IPS DF 19.7 (cell line): ENCODE measurements at regions not wholly inside any gene's neighbourhood (a gene's known extent, or its start where the extent isn't known, plus 50 kb on each side); places are given as distances from the start of the nearest gene placed in this dataset.

Experiments
- DNase-seq: peaks from one replicate; pipeline ENCODE4 v3.0.0-alpha.2; 2013; ENCODE audit warnings: low read depth, low spot score

DNA sequence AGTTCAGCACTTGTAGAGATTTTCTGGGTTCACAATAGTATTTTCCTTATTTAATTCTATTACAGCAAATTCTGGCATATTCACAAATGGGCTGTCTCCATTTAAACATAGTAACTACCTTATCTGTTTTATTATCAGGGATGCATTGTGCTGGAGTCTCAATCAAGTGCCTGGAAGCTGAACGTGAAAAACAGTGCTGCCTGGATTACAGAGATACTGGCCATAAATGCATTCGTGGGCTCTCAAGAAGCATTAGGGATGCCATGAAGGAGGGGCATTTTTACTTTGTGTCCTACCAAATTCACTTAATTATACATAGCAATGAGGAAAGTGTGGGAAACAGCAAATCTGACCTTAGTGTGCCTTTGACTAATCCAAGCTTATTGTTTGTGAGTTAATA lies 184.6 kb downstream of the ABCC12 start:
- no peak for DNase-seq

DNA sequence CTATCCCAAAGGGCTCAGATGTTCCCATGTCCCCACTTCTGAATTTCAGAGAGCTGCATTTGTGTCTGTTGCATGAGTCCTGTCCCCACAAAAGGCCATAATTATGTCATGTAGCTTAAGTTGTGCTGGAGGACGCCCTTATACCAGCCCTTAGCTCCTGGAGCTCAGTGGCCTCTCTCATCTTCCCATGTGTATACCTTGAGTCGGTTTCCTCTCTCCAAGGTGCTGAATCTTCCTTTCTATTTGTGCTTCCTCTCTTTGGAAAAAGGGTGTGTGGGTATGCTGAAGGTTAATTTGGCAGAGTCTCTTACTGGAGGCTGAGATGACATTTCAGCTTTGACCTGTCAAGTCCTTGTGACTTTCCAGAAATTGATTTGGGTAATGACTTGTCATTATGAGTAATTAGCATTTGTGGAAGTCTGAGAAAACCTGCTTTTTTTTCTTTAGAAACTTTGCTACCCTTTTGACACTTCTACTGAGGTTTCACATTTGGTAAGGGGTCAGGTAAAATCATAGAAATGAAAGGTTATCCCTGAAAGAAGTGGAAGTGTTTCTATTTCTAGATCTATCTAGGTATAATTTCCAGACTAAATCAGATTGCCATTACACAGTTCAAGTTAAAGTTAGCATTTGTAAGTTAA lies 185.4 kb downstream of the ABCC12 start:
- DNase-seq: peak; percentile 12

DNA sequence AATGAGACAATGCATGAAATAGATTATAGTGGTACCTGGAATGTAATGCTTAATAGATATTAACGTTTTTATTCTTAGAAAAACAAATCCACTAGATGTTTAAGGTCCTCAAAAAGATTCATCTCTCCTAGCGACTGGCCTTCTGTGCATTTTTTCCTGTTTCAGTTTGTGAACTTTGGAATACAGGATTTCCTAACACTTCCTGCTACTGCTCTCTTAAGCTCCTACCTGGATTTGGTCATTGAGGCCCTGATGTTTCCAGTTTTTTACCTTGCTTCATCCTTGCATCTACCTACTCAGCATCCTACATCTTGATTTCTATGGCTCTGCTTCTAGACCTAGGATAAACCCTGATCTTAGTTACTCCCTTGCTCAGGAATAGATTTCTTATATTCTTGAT lies 188.4 kb downstream of the ABCC12 start:
- no peak for DNase-seq

DNA sequence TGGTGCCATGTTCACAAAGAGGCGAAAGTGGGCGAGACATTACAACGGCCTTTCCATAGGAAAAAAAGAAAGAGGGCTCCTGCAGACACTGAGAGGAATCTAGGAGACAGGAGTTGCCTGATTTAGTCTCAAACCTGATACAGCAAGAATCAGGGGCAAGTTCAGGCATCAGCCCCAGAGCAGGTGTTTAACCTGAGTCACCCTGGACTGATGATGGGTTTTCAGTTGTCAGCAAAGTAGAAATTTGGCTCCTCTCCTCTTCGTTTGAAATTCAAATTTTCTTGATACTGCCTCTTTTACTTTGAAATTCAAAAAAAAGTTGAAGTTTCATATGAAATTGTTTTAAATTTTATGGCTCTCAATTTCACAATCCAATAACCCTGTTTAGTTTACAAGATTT lies 189.5 kb downstream of the ABCC12 start:
- no peak for DNase-seq

GRCh38 chr16:47965439-47965838 lies 190.4 kb downstream of the ABCC12 start:
- DNase-seq: peak; percentile 83

GRCh38 chr16:47958726-47959125 lies 197.1 kb downstream of the ABCC12 start:
- no peak for DNase-seq

- DNase-seq: no peak
Observed at GRCh38 chr16:47956916-47957315, 198.9 kb downstream of the ABCC12 start.

DNA sequence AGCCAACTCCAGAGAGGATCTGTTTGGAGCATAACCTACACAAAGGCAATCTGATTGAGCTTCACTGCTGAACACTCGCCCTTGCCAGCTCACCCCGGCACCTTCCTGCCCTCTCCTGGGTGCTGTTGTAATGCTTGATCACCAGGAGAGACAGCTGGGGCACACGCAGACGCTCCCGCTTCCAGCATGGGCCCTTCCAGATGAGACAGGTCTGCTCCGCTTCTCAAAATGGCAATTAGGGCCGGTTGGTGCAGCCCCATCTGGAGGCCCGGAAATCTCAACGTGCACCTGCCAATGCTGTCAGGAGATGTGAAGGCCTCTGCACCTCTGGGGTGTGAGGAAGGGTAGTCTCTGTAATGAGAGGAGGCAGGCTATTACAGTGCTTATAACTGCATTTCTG lies 206.1 kb downstream of the ABCC12 start:
- DNase-seq: no peak

GRCh38 chr16:47949276-47949675 lies 206.5 kb downstream of the ABCC12 start:
- no peak for DNase-seq

DNA sequence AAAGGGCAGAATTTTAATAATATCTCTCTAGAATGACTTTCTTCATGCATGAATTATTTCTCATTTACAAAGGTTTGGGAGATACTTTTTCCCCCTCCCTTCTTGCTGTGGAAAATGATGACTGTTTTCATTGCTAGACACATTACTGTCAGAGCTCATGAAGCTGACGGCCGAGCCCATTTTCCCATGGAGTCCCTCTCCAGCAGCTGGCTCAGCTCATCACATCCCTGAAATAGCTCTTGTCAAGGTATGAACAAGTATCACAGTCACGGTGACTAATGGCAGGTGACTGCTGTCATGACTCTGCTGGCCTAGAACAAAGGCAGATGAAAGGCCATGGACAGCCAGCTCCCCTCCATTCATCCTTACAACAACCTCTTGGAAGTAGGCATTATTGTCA lies 208.1 kb downstream of the ABCC12 start:
- DNase-seq: no peak

GRCh38 chr16:47946092-47946491 lies 209.7 kb downstream of the ABCC12 start:
- DNase-seq: no peak

DNA sequence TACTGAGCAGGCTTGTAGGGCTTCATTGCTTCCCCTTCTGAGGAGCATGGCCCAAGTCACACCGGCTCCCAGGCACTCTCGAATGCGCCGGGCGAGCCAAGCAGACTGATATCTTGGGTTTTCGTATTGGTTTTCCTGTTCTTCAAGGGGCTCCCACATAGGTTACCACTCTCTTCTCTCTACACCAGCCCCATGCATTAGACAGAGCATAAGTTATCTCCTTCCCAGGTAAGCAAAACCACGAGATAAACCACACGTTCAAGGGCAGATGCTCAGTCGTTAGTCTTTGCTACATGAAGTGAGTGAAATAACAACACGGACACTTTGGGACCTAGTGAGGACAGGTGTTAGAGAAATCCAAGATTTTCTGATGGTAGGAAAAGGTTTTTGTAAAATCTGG lies 211.2 kb downstream of the ABCC12 start:
- no peak for DNase-seq

DNA sequence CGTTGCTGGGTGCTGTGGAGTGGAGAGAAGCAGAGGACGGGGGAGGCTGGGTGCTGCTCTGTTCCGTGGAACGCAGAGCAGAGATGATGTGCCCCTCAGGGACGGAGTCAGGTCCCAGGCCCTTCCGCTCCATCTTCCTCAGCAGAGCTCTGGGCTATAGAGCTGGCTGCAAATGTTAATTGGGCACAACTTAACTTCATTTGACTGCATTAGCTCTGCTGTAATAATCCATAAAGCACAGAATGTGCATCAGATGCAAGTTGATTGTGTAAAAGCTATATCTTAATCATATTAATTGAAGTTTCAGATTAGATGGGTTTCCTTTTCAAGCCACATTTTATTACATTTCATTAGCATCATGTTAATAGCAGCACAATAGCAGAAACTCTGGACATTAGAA lies 212.6 kb downstream of the ABCC12 start:
- DNase-seq: no peak

DNA sequence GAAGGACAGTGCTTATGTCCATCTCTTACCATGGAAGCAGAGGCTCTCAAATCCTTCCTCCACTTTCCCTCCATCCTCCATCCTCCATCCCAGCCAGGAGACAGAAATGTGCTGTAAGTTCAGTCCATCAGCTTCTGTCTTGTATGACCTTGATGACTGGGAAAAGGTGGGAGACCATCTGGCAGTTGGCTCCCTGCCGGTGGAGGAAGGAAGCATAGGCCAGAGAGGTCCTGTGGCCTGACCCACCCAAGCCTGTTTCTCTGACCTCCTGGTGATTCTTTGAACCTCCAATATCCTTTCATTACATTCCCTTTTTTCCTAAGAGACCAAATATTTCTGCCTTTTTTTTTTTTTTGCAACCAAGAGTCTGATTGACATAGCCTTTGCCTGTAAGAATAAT lies 215.3 kb downstream of the ABCC12 start:
- DNase-seq: no peak

GRCh38 chr16:47939680-47940079 lies 216.1 kb downstream of the ABCC12 start:
- no peak for DNase-seq

DNA sequence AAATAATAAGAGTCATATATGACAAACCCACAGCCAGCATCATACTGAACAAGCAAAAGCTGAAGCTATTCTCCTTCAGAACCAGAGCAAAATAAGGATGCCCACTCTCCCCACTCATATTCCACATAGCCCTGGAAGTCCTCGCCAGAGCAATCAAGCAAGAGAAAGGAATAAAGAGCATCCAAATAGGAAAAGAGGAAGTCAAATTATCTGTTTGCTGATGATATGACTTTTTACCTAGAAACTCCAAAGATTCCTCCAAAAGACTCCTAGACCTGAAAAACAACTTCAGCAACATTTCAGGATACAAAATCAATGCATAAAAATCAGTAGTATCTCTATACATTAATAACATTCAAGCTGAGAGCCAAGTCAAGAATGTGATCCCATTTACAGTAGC lies 217.5 kb downstream of the ABCC12 start:
- DNase-seq: no peak

GRCh38 chr16:47928008-47928407 lies 227.8 kb downstream of the ABCC12 start:
- DNase-seq: no peak

DNA sequence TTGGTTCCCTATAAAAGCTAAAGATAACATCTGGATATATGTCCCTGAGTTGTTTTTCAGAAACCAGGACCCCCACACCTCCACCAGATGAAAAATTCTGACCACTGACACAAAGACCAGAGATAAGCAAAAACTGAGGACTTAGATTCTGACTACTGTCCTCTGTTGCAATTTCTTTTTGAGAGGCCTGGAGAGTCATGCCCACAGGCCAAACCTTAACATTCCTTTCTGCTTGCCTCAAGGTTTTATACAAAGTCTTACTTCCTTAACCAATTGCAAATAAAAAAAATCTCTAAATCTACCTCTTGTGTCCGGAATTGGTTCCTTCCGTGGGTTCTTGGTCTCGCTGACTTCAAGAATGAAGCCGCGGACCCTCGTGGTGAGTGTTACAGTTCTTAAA lies 228.5 kb downstream of the ABCC12 start:
- DNase-seq: no peak

DNA sequence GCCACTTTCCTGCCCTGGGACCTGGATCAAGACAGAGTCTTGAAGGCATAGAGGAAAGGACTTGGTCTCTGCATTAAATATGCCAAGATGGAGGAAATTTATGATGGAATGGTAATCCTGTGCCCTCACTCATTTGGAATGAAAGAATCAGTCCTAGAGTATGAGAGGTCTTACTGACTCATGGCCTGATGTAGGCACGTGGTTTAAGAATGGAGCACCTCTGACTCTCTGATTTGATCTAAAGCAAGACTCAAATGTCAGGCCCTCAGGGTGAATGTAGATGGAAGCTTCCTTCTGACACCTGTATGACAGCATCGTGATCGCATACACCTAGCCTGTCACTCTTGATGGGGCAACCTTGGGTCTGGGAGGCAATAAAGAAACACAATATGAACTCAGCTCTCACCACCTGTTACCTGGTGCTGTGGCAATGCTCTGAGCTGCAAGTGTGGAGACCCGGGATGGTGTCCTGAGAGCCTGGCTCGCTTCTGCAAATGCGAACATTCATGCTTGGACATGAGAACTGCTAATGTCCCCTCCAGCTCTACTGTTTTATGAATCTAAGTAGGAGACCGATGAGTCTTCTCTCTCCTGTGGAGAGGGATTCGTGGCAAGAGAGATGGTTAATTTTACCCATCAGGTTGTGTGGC lies 229.9 kb downstream of the ABCC12 start:
- DNase-seq: no peak

DNA sequence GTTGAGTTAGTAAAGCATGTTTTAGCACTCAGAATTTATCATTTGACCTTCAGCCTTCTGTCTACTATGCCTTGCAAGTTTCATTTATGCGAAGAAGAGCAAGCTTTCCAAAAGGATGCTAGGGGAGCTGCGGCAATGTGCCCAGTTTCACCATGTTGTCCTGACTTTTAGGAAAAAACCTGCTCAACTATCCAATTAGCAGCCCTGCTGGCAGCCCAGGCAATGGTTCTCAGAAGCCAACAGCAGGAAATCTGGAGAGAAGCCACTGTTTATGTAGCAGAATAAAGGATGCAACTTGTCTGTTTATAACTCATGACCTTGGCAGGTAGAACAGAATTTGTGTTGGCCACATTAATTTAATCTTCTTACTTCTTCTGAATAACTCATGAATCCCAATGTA lies 230.8 kb downstream of the ABCC12 start:
- no peak for DNase-seq

GRCh38 chr16:47921535-47921934 lies 234.3 kb downstream of the ABCC12 start:
- DNase-seq: no peak

GRCh38 chr16:47920709-47921108 lies 235.1 kb downstream of the ABCC12 start:
- no peak for DNase-seq

DNA sequence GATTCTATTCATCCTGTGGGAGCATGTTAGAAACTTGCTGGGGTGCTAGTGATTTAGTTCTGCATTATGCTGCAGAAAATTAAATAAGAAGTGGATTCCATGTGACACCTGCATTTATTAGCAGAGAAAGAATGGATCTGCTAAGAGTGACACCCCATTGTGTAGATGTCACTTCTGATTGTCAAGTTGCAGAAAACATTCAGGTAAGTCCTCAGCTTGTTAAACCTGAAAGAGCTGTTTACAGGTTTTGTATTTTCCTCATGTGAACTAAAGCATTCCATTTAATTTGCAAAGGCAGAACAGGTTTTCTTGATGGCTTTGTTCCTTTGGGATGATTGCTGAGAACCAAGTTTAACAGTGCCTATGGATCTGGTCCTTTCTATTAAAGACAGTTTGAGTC lies 238.7 kb downstream of the ABCC12 start:
- no peak for DNase-seq

DNA sequence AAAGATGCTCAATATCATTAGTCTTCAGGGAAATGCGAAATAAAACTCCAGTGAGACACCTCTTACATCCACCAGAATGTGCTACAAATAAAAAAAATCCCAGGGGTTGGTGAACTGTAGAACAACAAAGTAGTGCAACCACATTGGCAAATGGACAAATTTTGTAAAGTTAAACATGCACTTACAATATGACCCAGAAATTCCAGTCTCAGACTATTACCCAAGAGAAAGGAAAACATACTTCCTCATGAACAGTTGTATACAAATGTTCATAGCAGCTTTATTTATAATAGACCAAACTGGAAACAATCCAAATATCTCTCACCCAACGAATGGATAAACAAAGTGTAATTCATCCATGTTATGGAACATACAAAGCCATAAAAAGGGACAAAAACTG lies 239.5 kb downstream of the ABCC12 start:
- DNase-seq: no peak
